Liver (tissue), 7 donors: ENCODE measurements at regions not wholly inside any gene's neighbourhood (a gene's known extent, or its start where the extent isn't known, plus 50 kb on each side); places are given as distances from the start of the nearest gene placed in this dataset.

Source experiments
- DNase-seq: peaks from one replicate; pipeline ENCODE4 v3.0.0-alpha.2; 2017; ENCODE audit warnings: low spot score
- H3K27ac ChIP-seq, 2 donors: one replicate each; pipeline ENCODE4 v1.7.0; 2013; ENCODE audit warnings: inconsistent platforms in 2 of 2, low read length in 2 of 2, control low read depth in 1 of 2, low read depth in 1 of 2, mild to moderate bottlenecking in 1 of 2
- H3K27me3 ChIP-seq, 4 donors: one replicate each; pipeline versions ENCODE4 v1.6.1 to v1.7.0; 2013; ENCODE audit warnings: low read length in 3 of 4, inconsistent platforms in 1 of 4, mild to moderate bottlenecking in 1 of 4, moderate library complexity in 1 of 4; ENCODE audit not compliant: control insufficient read depth in 4 of 4, insufficient read depth in 4 of 4
- H3K36me3 ChIP-seq, 4 donors: one replicate each; pipeline versions ENCODE4 v1.6.1 to v1.7.0; 2013; ENCODE audit warnings: low read length in 3 of 4, mild to moderate bottlenecking in 3 of 4, low read depth in 1 of 4, moderate library complexity in 1 of 4; ENCODE audit not compliant: control insufficient read depth in 4 of 4, insufficient read depth in 3 of 4
- H3K4me1 ChIP-seq, 4 donors: one replicate each; pipeline versions ENCODE4 v1.6.1 to v1.7.0; 2013; ENCODE audit warnings: low read length in 3 of 4, mild to moderate bottlenecking in 3 of 4, moderate library complexity in 1 of 4; ENCODE audit not compliant: control insufficient read depth in 4 of 4, insufficient read depth in 4 of 4
- H3K4me3 ChIP-seq, 3 donors: one replicate each; pipeline versions ENCODE4 v1.6.1 to v1.7.0; 2013; ENCODE audit warnings: low read length in 3 of 3, control low read depth in 1 of 3, low read depth in 1 of 3, mild to moderate bottlenecking in 1 of 3
- H3K9ac ChIP-seq, 2 donors: one replicate each; pipeline ENCODE4 v1.7.0; 2013; ENCODE audit warnings: low read length in 2 of 2, mild to moderate bottlenecking in 2 of 2, moderate library complexity in 2 of 2, control low read depth in 1 of 2, low read depth in 1 of 2
- H3K9me3 ChIP-seq, 4 donors: one replicate each; pipeline versions ENCODE4 v1.6.1 to v1.7.0; 2013; ENCODE audit warnings: low read length in 3 of 4; ENCODE audit not compliant: control insufficient read depth in 4 of 4
- EGR1 ChIP-seq, 2 donors: IDR thresholded peaks; 2 replicates each; pipeline ENCODE4 v1.6.1; 2016 to 2018; ENCODE audit warnings: antibody characterized with exemption in 2 of 2, low read depth in 2 of 2
- FOXA1 ChIP-seq: IDR thresholded peaks from 2 replicates; pipeline ENCODE4 v1.6.1; 2016; ENCODE audit warnings: antibody characterized with exemption
- FOXA2 ChIP-seq: IDR thresholded peaks from 2 replicates; pipeline ENCODE4 v1.6.1; 2016; ENCODE audit warnings: antibody characterized with exemption
- GABPA ChIP-seq, 2 donors: IDR thresholded peaks in 1 of 2; conservative IDR thresholded peaks in 1 of 2; 2 replicates each; pipeline ENCODE4 v1.6.1; 2016; ENCODE audit warnings: antibody characterized with exemption in 2 of 2, mild to moderate bottlenecking in 1 of 2, moderate library complexity in 1 of 2
- HNF4A ChIP-seq, 2 donors: conservative IDR thresholded peaks; 2 replicates each; pipeline ENCODE4 v1.6.1; 2016; ENCODE audit warnings: antibody characterized with exemption in 2 of 2, mild to moderate bottlenecking in 2 of 2
- HNF4G ChIP-seq: IDR thresholded peaks from 2 replicates; pipeline ENCODE4 v1.6.1; 2016; ENCODE audit warnings: antibody characterized with exemption
- JUND ChIP-seq, 2 donors: IDR thresholded peaks; 2 replicates each; pipeline ENCODE4 v1.6.1; 2016; ENCODE audit warnings: antibody characterized with exemption in 2 of 2
- NR2F2 ChIP-seq: IDR thresholded peaks from 2 replicates; pipeline ENCODE4 v1.6.1; 2016; ENCODE audit warnings: antibody characterized with exemption
- RAD21 ChIP-seq, 2 donors: IDR thresholded peaks; 2 replicates each; pipeline ENCODE4 v1.6.1; 2016; ENCODE audit warnings: antibody characterized with exemption in 2 of 2, mild to moderate bottlenecking in 2 of 2
- REST ChIP-seq: IDR thresholded peaks from 2 replicates; pipeline ENCODE4 v1.6.1; 2016; ENCODE audit warnings: antibody characterized with exemption, mild to moderate bottlenecking
- RXRA ChIP-seq, 2 donors: IDR thresholded peaks; 2 replicates each; pipeline ENCODE4 v1.6.1; 2017 to 2018; ENCODE audit warnings: antibody characterized with exemption in 2 of 2, mild to moderate bottlenecking in 1 of 2
- SP1 ChIP-seq: IDR thresholded peaks from 2 replicates; pipeline ENCODE4 v1.6.1; 2018; ENCODE audit warnings: antibody characterized with exemption, mild to moderate bottlenecking
- YY1 ChIP-seq: IDR thresholded peaks from 2 replicates; pipeline ENCODE4 v1.6.1; 2016; ENCODE audit warnings: antibody characterized with exemption, mild to moderate bottlenecking
- WGBS: extraction: QIAGEN DNeasy Blood & Tissue Kit; methylation state at CpG from one replicate; pipeline ENCODE4 v1.1.7; 2013; 5-methylcytosine and 5-hydroxymethylcytosine counted together
- TF ChIP-seq, protein P1 (sequence below): IDR thresholded peaks from 2 replicates; pipeline ENCODE4 v1.6.1; 2016; ENCODE audit warnings: antibody characterized with exemption
- donor health status: healthy.
- donor health status: healthy.
- donor health status: healthy.
- donor health status: healthy.

GRCh38 chr18:75790111-75790510 lies 362.6 kb upstream of the SMIM21 start:
- peaks cover 0 to 3% (median 0%) of the 10 kb centered on the region in 4 donors for H3K27me3 ChIP-seq
- no peaks in the 10 kb centered on the region for H3K4me1 ChIP-seq
- H3K27ac ChIP-seq: no peak overlapping the region
- peaks cover 0 to 2% (median 0%) of the 10 kb centered on the region in 4 donors for H3K9me3 ChIP-seq
- DNase-seq: no peak
- TF ChIP-seq SP1: no peak
- H3K36me3 ChIP-seq: no peaks in the 10 kb centered on the region
- no peak overlapping the region for H3K9ac ChIP-seq
- WGBS: 83% methylated on average over 2 of the region's 2 CpGs
- no peak overlapping the region for H3K4me3 ChIP-seq

DNA sequence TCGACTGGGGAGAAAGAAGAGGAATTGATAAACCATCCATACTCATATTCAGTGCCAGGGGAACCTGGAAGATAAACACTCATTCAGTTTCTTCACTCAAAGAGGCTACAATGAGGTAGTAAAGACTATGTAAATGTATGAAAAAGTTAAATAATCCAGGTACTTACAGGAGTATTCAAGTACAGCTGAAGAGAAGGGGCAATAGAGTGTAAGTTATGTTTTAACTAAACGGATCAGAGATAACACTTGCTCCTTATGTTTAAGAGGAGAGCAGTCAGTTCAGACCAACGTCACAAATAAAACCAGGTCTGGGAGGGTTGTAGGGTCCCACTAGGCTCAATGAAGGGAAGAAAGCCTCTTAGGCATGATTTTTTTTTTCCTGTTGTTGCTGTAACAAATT lies 358.3 kb upstream of the SMIM21 start:
- Histone ChIP-seq H3K36me3 (no peaks in the 10 kb centered on the region), H3K9me3 (peaks cover 0 to 2% (median 0%) of the 10 kb centered on the region in 4 donors), H3K9ac (no peak overlapping the region), H3K27me3 (peaks cover 0 to 5% (median 0%) of the 10 kb centered on the region in 4 donors), H3K4me1 (no peaks in the 10 kb centered on the region), H3K27ac (no peak overlapping the region), H3K4me3 (no peak overlapping the region)
- 47% methylated on average over 3 of the region's 3 CpGs for WGBS
- no peak for DNase-seq
- TF ChIP-seq RAD21 (IDR thresholded peaks at IDR 0.05) (no peak), FOXA2 (no peak), REST (no peak), SP1 (no peak), JUND (IDR thresholded peaks at IDR 0.05) (no peak), RXRA (IDR thresholded peaks at IDR 0.05) (no peak), YY1 (no peak), HNF4A (conservative IDR thresholded peaks at IDR 0.05) (no peak), FOXA1 (no peak), NR2F2 (no peak)
- TF ChIP-seq, protein P1, sequence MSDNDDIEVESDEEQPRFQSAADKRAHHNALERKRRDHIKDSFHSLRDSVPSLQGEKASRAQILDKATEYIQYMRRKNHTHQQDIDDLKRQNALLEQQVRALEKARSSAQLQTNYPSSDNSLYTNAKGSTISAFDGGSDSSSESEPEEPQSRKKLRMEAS: no peak

GRCh38 chr18:75785206-75785605 lies 357.7 kb upstream of the SMIM21 start:
- H3K4me1 ChIP-seq: no peaks in the 10 kb centered on the region
- H3K27ac ChIP-seq: no peak overlapping the region
- no peak for TF ChIP-seq FOXA1
- H3K9ac ChIP-seq: no peak overlapping the region
- H3K9me3 ChIP-seq: peaks cover 0 to 2% (median 0%) of the 10 kb centered on the region in 4 donors
- H3K4me3 ChIP-seq: no peak overlapping the region
- no peaks in the 10 kb centered on the region for H3K36me3 ChIP-seq
- WGBS: 72% methylated on average over 2 of the region's 2 CpGs
- peaks cover 0 to 7% (median 0%) of the 10 kb centered on the region in 4 donors for H3K27me3 ChIP-seq
- no peak for DNase-seq

DNA sequence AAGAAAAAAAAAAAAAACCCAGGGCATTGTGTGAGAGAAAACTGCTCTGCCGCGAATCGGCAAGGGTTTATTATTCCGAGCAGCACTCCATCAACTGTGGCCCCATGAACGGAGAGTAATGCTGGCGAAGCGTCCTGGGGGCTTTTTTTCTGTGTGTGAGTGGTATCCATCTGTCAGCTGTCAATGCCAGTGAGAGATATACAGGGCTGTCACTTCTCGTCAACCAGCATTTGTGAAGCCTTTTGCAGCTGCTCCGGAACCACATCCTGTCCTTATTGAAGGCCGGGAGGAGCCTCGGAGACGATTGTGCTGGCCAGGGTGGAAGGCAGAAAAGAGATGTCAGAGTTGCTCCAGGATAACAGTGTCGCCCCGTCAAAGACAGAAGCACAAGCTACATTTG lies 356.9 kb upstream of the SMIM21 start:
- Histone ChIP-seq H3K4me3 (no peak overlapping the region), H3K9ac (no peak overlapping the region), H3K27ac (no peak overlapping the region), H3K27me3 (peaks cover 0 to 7% (median 0%) of the 10 kb centered on the region in 4 donors), H3K36me3 (no peaks in the 10 kb centered on the region), H3K9me3 (peaks cover 0 to 2% (median 0%) of the 10 kb centered on the region in 4 donors), H3K4me1 (no peaks in the 10 kb centered on the region)
- TF ChIP-seq GABPA (IDR thresholded peaks at IDR 0.05 in 1 of 2, conservative IDR thresholded peaks at IDR 0.05 in 1 of 2): no peak
- no peak for TF ChIP-seq HNF4G
- TF ChIP-seq EGR1 (IDR thresholded peaks at IDR 0.05; ENCODE audit: low read depth in 2 of 2): no peak
- no peak for TF ChIP-seq REST
- WGBS: 58% methylated on average over 14 of the region's 14 CpGs
- DNase-seq: no peak
